Breast epithelium (tissue), 3 donors: ENCODE measurements at regions not wholly inside any gene's neighbourhood (a gene's known extent, or its start where the extent isn't known, plus 50 kb on each side); places are given as distances from the start of the nearest gene placed in this dataset.
"Not testable (repeated sequence)": the region's sequence is repeated elsewhere in the genome, so short reads cannot be mapped to it uniquely, and the experiment has no call there.

Experiments used
- POLR2AphosphoS5 ChIP-seq, 3 donors: sonication (generic); formaldehyde crosslinking; IDR thresholded peaks; one replicate each; pipeline ENCODE4 v1.6.1; 2017; ENCODE audit warnings: antibody characterized with exemption in 3 of 3
- TF ChIP-seq, protein P1 (sequence below), 3 donors: fragments of 450-650 bp; IDR thresholded peaks; one replicate each; pipeline ENCODE4 v1.5.1; 2016 to 2017; ENCODE audit warnings: antibody characterized with exemption in 3 of 3, mild to moderate bottlenecking in 3 of 3, moderate library complexity in 3 of 3

DNA sequence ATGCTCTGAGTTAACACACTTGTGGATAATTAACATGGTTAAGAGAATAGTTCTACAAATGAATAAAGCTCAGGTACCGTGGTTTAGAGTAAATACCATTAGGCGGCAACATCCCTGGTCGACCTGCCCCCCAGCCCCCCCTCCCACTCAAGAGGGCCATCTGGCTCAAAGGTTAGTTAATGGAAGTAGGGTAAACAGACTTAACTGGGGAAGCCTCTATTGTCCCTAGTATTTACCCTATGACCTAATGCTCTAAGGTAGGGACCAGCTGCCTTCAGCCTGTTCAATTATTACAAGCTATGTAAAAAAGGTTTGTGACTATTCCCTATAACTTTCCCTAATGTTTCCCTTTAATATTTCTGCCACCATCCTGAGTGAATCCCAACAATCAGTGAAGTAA, 711.4 kb upstream of the HS3ST5 start:
- TF ChIP-seq, protein P1, sequence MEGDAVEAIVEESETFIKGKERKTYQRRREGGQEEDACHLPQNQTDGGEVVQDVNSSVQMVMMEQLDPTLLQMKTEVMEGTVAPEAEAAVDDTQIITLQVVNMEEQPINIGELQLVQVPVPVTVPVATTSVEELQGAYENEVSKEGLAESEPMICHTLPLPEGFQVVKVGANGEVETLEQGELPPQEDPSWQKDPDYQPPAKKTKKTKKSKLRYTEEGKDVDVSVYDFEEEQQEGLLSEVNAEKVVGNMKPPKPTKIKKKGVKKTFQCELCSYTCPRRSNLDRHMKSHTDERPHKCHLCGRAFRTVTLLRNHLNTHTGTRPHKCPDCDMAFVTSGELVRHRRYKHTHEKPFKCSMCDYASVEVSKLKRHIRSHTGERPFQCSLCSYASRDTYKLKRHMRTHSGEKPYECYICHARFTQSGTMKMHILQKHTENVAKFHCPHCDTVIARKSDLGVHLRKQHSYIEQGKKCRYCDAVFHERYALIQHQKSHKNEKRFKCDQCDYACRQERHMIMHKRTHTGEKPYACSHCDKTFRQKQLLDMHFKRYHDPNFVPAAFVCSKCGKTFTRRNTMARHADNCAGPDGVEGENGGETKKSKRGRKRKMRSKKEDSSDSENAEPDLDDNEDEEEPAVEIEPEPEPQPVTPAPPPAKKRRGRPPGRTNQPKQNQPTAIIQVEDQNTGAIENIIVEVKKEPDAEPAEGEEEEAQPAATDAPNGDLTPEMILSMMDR (IDR thresholded peaks at IDR 0.05): not testable (repeated sequence)
- TF ChIP-seq POLR2AphosphoS5 (IDR thresholded peaks at IDR 0.05): not testable (repeated sequence)
